Uterus (tissue), 2 donors: ENCODE measurements at regions not wholly inside any gene's neighbourhood (a gene's known extent, or its start where the extent isn't known, plus 50 kb on each side); places are given as distances from the start of the nearest gene placed in this dataset.

Experiments used
- CTCF ChIP-seq, 4 experiments: fragments of 200-600 bp in 2 of 4; fragments of 450-650 bp in 2 of 4; sonication (generic) in 2 of 4; IDR thresholded peaks; one replicate each; pipeline ENCODE4 v1.5.1; 2016 to 2019; ENCODE audit warnings: antibody characterized with exemption in 4 of 4, mild to moderate bottlenecking in 2 of 4, moderate library complexity in 1 of 4
- POLR2A ChIP-seq, 2 donors: fragments of 450-650 bp; IDR thresholded peaks; one replicate each; pipeline ENCODE4 v1.6.1; 2016; ENCODE audit warnings: antibody characterized with exemption in 2 of 2, mild to moderate bottlenecking in 1 of 2, moderate library complexity in 1 of 2

DNA sequence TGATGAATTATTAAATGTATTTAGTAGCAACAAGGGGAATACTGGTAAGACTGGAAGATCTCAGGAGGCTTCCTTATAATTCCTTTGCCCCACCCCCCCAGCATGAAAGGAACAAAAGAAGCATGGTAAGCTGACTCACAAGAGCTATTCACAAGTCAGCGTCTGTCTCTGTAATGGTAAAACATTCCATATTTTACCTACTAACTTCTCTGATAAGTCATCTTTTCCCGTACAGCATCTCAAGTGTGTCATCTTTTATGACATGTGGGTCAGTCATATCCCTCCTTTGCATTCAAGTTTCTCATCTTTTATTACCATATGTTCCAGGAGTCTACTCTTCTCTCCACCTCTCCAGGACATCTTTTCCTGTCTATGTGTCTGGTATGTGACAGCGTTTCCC, 241.3 kb downstream of the PLA2G4A start:
- TF ChIP-seq CTCF (IDR thresholded peaks at IDR 0.05) (no peak), POLR2A (IDR thresholded peaks at IDR 0.05) (no peak)
